Stimulated activated CD4-positive, alpha-beta T cell treated with anti-CD3 and anti-CD28 coated beads, Interleukin-2, amount 100 ng/mL, for 48 hours (primary cell): ENCODE measurements at regions not wholly inside any gene's neighbourhood (a gene's known extent, or its start where the extent isn't known, plus 50 kb on each side); places are given as distances from the start of the nearest gene placed in this dataset.

ENCODE experiments used
- DNase-seq, 2 donors: peaks; one replicate each; pipeline ENCODE4 v3.0.0-alpha.2; 2020

GRCh38 chr11:33646629-33647028 is 54.0 kb downstream of the C11orf91 start:
- DNase-seq: no peak

- no peak for DNase-seq
Measured at GRCh38 chr11:33646168-33646567, 54.5 kb downstream of the C11orf91 start.

- DNase-seq: no peak
Measured at GRCh38 chr11:33645686-33646085, 54.9 kb downstream of the C11orf91 start.

- DNase-seq: no peak
Measured at GRCh38 chr11:33643167-33643824, 57.3 kb downstream of the C11orf91 start.

- no peak for DNase-seq
Measured at GRCh38 chr11:33642461-33643166, 58.0 kb downstream of the C11orf91 start.

- no peak for DNase-seq
Measured at GRCh38 chr11:33640730-33641371, 59.8 kb downstream of the C11orf91 start.

- DNase-seq: no peak
Measured at GRCh38 chr11:33638608-33639007, 62.0 kb downstream of the C11orf91 start.

- DNase-seq: no peak
Measured at GRCh38 chr11:33636104-33636503, 64.5 kb downstream of the C11orf91 start.

GRCh38 chr11:33635161-33635560 is 65.5 kb downstream of the C11orf91 start:
- DNase-seq: no peak

- no peak for DNase-seq
Measured at GRCh38 chr11:33634291-33634834, 66.3 kb downstream of the C11orf91 start.

- no peak for DNase-seq
Measured at GRCh38 chr11:33633251-33634003, 67.2 kb downstream of the C11orf91 start.

- DNase-seq: no peak
Measured at GRCh38 chr11:33631749-33632091, 68.9 kb downstream of the C11orf91 start.

- no peak for DNase-seq
Measured at GRCh38 chr11:33630936-33631748, 69.5 kb downstream of the C11orf91 start.

GRCh38 chr11:33624083-33624482 is 76.5 kb downstream of the C11orf91 start:
- no peak for DNase-seq

- DNase-seq: no peak
Measured at GRCh38 chr11:33622806-33623205, 77.8 kb downstream of the C11orf91 start.

- no peak for DNase-seq
Measured at GRCh38 chr11:33622186-33622585, 78.4 kb downstream of the C11orf91 start.

- DNase-seq: no peak
Measured at GRCh38 chr11:33620423-33621171, 80.0 kb downstream of the C11orf91 start.

GRCh38 chr11:33618956-33619355 is 81.7 kb downstream of the C11orf91 start:
- no peak for DNase-seq

- DNase-seq: no peak
Measured at GRCh38 chr11:33618351-33618710, 82.3 kb downstream of the C11orf91 start.

GRCh38 chr11:33617672-33618350 is 82.8 kb downstream of the C11orf91 start:
- no peak for DNase-seq

- no peak for DNase-seq
Measured at GRCh38 chr11:33616552-33616951, 84.1 kb downstream of the C11orf91 start.
